ENCODE measurements at regions not wholly inside any gene's neighbourhood (a gene's known extent, or its start where the extent isn't known, plus 50 kb on each side); places are given as distances from the start of the nearest gene placed in this dataset.

DNA sequence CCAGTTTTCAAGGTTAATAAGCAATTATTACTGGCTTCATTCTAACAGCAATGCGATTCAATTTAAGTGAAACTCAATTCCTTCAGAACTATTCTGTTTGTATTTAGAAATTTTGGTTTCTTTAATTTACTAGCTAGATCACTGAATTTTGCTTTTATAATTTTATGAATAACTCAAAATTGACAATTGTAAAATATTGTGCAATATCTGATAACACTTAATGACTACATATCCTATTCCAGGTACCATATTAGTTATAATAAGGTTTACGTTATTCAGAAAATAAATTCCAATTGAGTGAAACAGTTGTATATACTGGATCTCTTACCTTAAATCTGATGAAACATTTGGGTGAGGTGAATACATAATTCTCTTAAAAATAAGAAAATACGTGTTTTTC, 1348.3 kb upstream of the CDH6 start:
- Histone ChIP-seq H3K27me3 (no peaks in the 10 kb centered on the region), H3K27ac (no peak overlapping the region), H3K4me1 (ENCODE audit: low read depth) (no peaks in the 10 kb centered on the region), H3K9me3 (ENCODE audit: low read depth) (no peaks in the 10 kb centered on the region), H3K4me3 (no peak overlapping the region), H3K36me3 (no peaks in the 10 kb centered on the region)
- TF ChIP-seq, protein P1, sequence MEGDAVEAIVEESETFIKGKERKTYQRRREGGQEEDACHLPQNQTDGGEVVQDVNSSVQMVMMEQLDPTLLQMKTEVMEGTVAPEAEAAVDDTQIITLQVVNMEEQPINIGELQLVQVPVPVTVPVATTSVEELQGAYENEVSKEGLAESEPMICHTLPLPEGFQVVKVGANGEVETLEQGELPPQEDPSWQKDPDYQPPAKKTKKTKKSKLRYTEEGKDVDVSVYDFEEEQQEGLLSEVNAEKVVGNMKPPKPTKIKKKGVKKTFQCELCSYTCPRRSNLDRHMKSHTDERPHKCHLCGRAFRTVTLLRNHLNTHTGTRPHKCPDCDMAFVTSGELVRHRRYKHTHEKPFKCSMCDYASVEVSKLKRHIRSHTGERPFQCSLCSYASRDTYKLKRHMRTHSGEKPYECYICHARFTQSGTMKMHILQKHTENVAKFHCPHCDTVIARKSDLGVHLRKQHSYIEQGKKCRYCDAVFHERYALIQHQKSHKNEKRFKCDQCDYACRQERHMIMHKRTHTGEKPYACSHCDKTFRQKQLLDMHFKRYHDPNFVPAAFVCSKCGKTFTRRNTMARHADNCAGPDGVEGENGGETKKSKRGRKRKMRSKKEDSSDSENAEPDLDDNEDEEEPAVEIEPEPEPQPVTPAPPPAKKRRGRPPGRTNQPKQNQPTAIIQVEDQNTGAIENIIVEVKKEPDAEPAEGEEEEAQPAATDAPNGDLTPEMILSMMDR (IDR thresholded peaks at IDR 0.05; ENCODE audit: low read depth, low read length), result no peak
- DNase-seq (ENCODE audit: low read depth in 1 of 2, low spot score in 1 of 2), result no peak

GRCh38 chr5:29833394-29833793, 1360.1 kb upstream of the CDH6 start:
- no peaks in the 10 kb centered on the region for H3K9me3 ChIP-seq (ENCODE audit: low read depth)
- H3K4me1 ChIP-seq (ENCODE audit: low read depth), result peaks cover 7% of the 10 kb centered on the region
- no peak overlapping the region for H3K27ac ChIP-seq
- H3K4me3 ChIP-seq, result no peak overlapping the region
- no peaks in the 10 kb centered on the region for H3K27me3 ChIP-seq
- H3K36me3 ChIP-seq, result no peaks in the 10 kb centered on the region
- TF ChIP-seq, protein P1 (IDR thresholded peaks at IDR 0.05; ENCODE audit: low read depth, low read length), result no peak
- peak in 1 of 2 donors; percentile 15 for DNase-seq (ENCODE audit: low read depth in 1 of 2, low spot score in 1 of 2)

DNA sequence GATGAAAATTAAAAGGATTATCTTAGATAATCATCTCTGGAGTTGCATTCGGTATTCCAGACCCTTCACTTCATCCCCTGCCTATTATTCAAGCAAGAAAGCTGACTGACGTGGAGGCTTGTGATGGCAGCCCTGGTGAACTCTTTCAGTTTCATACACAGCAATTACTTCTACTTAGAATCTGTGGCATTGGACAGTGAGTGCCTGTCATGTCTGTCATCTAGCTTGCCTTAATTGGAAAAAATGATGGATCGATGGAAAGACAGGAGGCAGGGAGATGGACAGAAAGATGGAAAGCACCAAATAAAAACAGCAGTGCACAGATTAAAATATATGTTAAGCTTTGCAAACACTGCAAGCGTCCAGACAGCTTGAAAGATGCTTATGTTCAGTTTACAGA, 1371.0 kb upstream of the CDH6 start:
- Histone ChIP-seq H3K4me3 (no peak overlapping the region), H3K4me1 (ENCODE audit: low read depth) (no peaks in the 10 kb centered on the region), H3K27ac (no peak overlapping the region), H3K36me3 (no peaks in the 10 kb centered on the region), H3K27me3 (no peaks in the 10 kb centered on the region), H3K9me3 (ENCODE audit: low read depth) (no peaks in the 10 kb centered on the region)
- TF ChIP-seq, protein P1 (IDR thresholded peaks at IDR 0.05; ENCODE audit: low read depth, low read length), result no peak
- DNase-seq (ENCODE audit: low read depth in 1 of 2, low spot score in 1 of 2), result no peak

- TF ChIP-seq, protein P1 (IDR thresholded peaks at IDR 0.05; ENCODE audit: low read depth, low read length), result no peak
- Histone ChIP-seq H3K9me3 (ENCODE audit: low read depth) (no peaks in the 10 kb centered on the region), H3K27me3 (no peaks in the 10 kb centered on the region), H3K4me3 (no peak overlapping the region), H3K4me1 (ENCODE audit: low read depth) (no peaks in the 10 kb centered on the region), H3K36me3 (no peaks in the 10 kb centered on the region), H3K27ac (no peak overlapping the region)
- peak in 1 of 2 donors; percentile 14 for DNase-seq (ENCODE audit: low read depth in 1 of 2, low spot score in 1 of 2)
Measured at GRCh38 chr5:29811914-29812679, 1381.4 kb upstream of the CDH6 start.

GRCh38 chr5:29805804-29806203, 1387.7 kb upstream of the CDH6 start:
- TF ChIP-seq, protein P1 (IDR thresholded peaks at IDR 0.05; ENCODE audit: low read depth, low read length), result no peak
- Histone ChIP-seq H3K9me3 (ENCODE audit: low read depth) (no peaks in the 10 kb centered on the region), H3K4me1 (ENCODE audit: low read depth) (no peaks in the 10 kb centered on the region), H3K4me3 (no peak overlapping the region), H3K27ac (no peak overlapping the region), H3K27me3 (no peaks in the 10 kb centered on the region), H3K36me3 (no peaks in the 10 kb centered on the region)
- DNase-seq (ENCODE audit: low read depth in 1 of 2, low spot score in 1 of 2), result no peak

All from cardiac muscle cell (in vitro differentiated cells and primary cell).